ENCODE measurements at regions not wholly inside any gene's neighbourhood (a gene's known extent, or its start where the extent isn't known, plus 50 kb on each side); places are given as distances from the start of the nearest gene placed in this dataset.

- Histone ChIP-seq H3F3A (replicated peaks; ENCODE audit: low read depth) (no peaks in the 10 kb centered on the region), H3K4me2 (no peak overlapping the region), H3K79me2 (replicated peaks; ENCODE audit: insufficient read depth) (no peaks in the 10 kb centered on the region), H3K9me2 (ENCODE audit: insufficient read depth) (no peaks in the 10 kb centered on the region), H3K4me1 (ENCODE audit: insufficient read depth) (no peaks in the 10 kb centered on the region), H2AFZ (no peak overlapping the region), H4K20me1 (replicated peaks; ENCODE audit: insufficient read depth) (no peaks in the 10 kb centered on the region), H3K4me3 (no peak overlapping the region), H3K27me3 (ENCODE audit: insufficient read depth) (no peaks in the 10 kb centered on the region), H3K36me3 (ENCODE audit: insufficient read depth) (no peaks in the 10 kb centered on the region), H3K27ac (ENCODE audit: low read depth) (no peak overlapping the region)
- H3K36me3 Mint-ChIP-seq (ENCODE audit: low read depth) = no peaks in the 10 kb centered on the region
- no peak overlapping the region for H3K4me3 Mint-ChIP-seq
- no peaks in the 10 kb centered on the region for H3K27me3 Mint-ChIP-seq (ENCODE audit: insufficient read depth, low read depth, poor library complexity)
- ATAC-seq (no peak), DNase-seq (ENCODE audit: low spot score) (no peak)
- no peak overlapping the region for H3K27ac Mint-ChIP-seq
- H3K4me1 Mint-ChIP-seq = no peaks in the 10 kb centered on the region
- no peaks in the 10 kb centered on the region for H3K9me3 Mint-ChIP-seq
- TF ChIP-seq ZNF462 (CRISPR knock-in tag; IDR thresholded peaks at IDR 0.05) (no peak), STAT1 (IDR thresholded peaks at IDR 0.05; ENCODE audit: unreplicated experiment) (no peak), CTCF (conservative IDR thresholded peaks at IDR 0.05; ENCODE audit: low read depth in 2 of 2) (no peak), ZNF331 (CRISPR knock-in tag; IDR thresholded peaks at IDR 0.05; ENCODE audit: low read depth) (no peak), EZH2 (IDR thresholded peaks at IDR 0.05; ENCODE audit: low read depth, unreplicated experiment) (no peak), NANOG (IDR thresholded peaks at IDR 0.05; ENCODE audit: borderline replicate concordance) (no peak), POLR2AphosphoS5 (IDR thresholded peaks at IDR 0.05; ENCODE audit: low read depth) (no peak), CREB1 (CRISPR knock-in tag; IDR thresholded peaks at IDR 0.05; ENCODE audit: low read depth) (no peak), ETS1 (IDR thresholded peaks at IDR 0.05) (no peak), JUNB (IDR thresholded peaks at IDR 0.05; ENCODE audit: unreplicated experiment) (no peak), EZH2phosphoT487 (IDR thresholded peaks at IDR 0.05; ENCODE audit: unreplicated experiment) (no peak), ZNF114 (CRISPR knock-in tag; IDR thresholded peaks at IDR 0.05) (no peak), REST (IDR thresholded peaks at IDR 0.05; ENCODE audit: unreplicated experiment) (no peak)
Measured at GRCh38 chr4:30471861-30472260, 248.3 kb upstream of the PCDH7 start.
